IMR-90 (cell line): ENCODE measurements at regions not wholly inside any gene's neighbourhood (a gene's known extent, or its start where the extent isn't known, plus 50 kb on each side); places are given as distances from the start of the nearest gene placed in this dataset.
A peak's percentile ranks its signal among the peaks of the same experiment; 100 is the strongest.

Experiments used
- ATAC-seq: fragments of 200-7000 bp; cut with Tn5 transposase; 2 replicates; pipeline ENCODE4 v1.9.1; 2020; ENCODE audit warnings: low read depth, mild to moderate bottlenecking, moderate library complexity
- BruUV-seq: library from RNA; stranded (reverse); fragments of 400-500 nt; replicated peaks from 2 replicates; lab custom pipeline; 2021; lab: Mats Ljungman, UMichigan
- CTCF ChIA-PET: fragments of 300-600 bp; formaldehyde crosslinking; extraction: SDS; loops from one replicate; lab custom pipeline; 2021; ENCODE audit warnings: antibody characterized with exemption; lab: Yijun Ruan, JAX
- POLR2A ChIA-PET: fragments of 300-600 bp; sonication (Branson Sonifier 250); formaldehyde crosslinking; loops from one replicate; lab custom pipeline; 2022; ENCODE audit warnings: antibody characterized with exemption; ENCODE audit not compliant: unreplicated experiment; lab: Charles Lee
- DNase-seq: peaks from one replicate; pipeline ENCODE4 v3.0.0; 2013
- H2AFZ ChIP-seq: replicated peaks from 2 replicates; pipeline ENCODE3; 2013; ENCODE audit warnings: low read length, mild to moderate bottlenecking; ENCODE audit not compliant: poor library complexity
- H2AK5ac ChIP-seq: 2 replicates; pipeline ENCODE4 v1.6.1; 2013; ENCODE audit warnings: low read depth, low read length, inconsistent platforms
- H2AK9ac ChIP-seq: replicated peaks from 2 replicates; pipeline ENCODE3; 2013; ENCODE audit warnings: mild to moderate bottlenecking, low read depth, low read length, moderate library complexity; ENCODE audit not compliant: poor library complexity
- H2BK120ac ChIP-seq: 2 replicates; pipeline ENCODE4 v1.6.1; 2013; ENCODE audit warnings: low read depth, low read length, inconsistent platforms
- H2BK15ac ChIP-seq: 3 replicates; pipeline ENCODE4 v1.6.1; 2013; ENCODE audit warnings: low read depth, low read length, inconsistent platforms
- H2BK20ac ChIP-seq: 2 replicates; pipeline ENCODE4 v1.6.1; 2013; ENCODE audit warnings: low read depth, mild to moderate bottlenecking, inconsistent platforms, low read length, moderate library complexity
- H2BK5ac ChIP-seq: 2 replicates; pipeline ENCODE4 v1.6.1; 2013; ENCODE audit warnings: mild to moderate bottlenecking, low read depth, low read length, inconsistent platforms; ENCODE audit not compliant: poor library complexity, severe bottlenecking
- H3K14ac ChIP-seq: replicated peaks from 2 replicates; pipeline ENCODE4 v1.6.1; 2013; ENCODE audit warnings: low read depth, low read length, inconsistent platforms
- H3K18ac ChIP-seq: 2 replicates; pipeline ENCODE4 v1.6.1; 2013; ENCODE audit warnings: low read depth, low read length, control low read depth
- H3K23ac ChIP-seq: 2 replicates; pipeline ENCODE4 v1.6.1; 2013; ENCODE audit warnings: low read depth, low read length, inconsistent platforms
- H3K27ac ChIP-seq: 2 replicates; pipeline ENCODE4 v1.5.1; 2013; ENCODE audit warnings: mild to moderate bottlenecking, control low read depth, low read length; ENCODE audit not compliant: insufficient read depth
- H3K27me3 ChIP-seq: 2 replicates; pipeline ENCODE4 v1.6.1; 2013; ENCODE audit warnings: low read length; ENCODE audit not compliant: control insufficient read depth, insufficient read depth
- H3K36me3 ChIP-seq: 2 replicates; pipeline ENCODE4 v1.6.1; 2013; ENCODE audit warnings: low read length, mixed read lengths; ENCODE audit not compliant: control insufficient read depth, insufficient read depth
- H3K4ac ChIP-seq: 2 replicates; pipeline ENCODE4 v1.6.1; 2013; ENCODE audit warnings: low read depth, low read length, inconsistent platforms
- H3K4me1 ChIP-seq: 2 replicates; pipeline ENCODE4 v1.6.1; 2013; ENCODE audit warnings: low read length, mixed read lengths; ENCODE audit not compliant: control insufficient read depth, insufficient read depth
- H3K4me2 ChIP-seq: 2 replicates; pipeline ENCODE4 v1.6.1; 2013; ENCODE audit warnings: low read depth, mild to moderate bottlenecking, control low read depth, low read length, moderate library complexity
- H3K4me3 ChIP-seq: 2 replicates; pipeline ENCODE4 v1.5.1; 2013; ENCODE audit warnings: low read depth, mild to moderate bottlenecking, control low read depth, low read length, moderate library complexity; ENCODE audit not compliant: insufficient read depth
- H3K56ac ChIP-seq: 2 replicates; pipeline ENCODE4 v1.6.1; 2013; ENCODE audit warnings: low read length, inconsistent platforms; ENCODE audit not compliant: insufficient read depth; ENCODE audit errors: extremely low read depth
- H3K79me1 ChIP-seq, 2 experiments: 2 replicates each; pipeline ENCODE4 v1.6.1; 2013; ENCODE audit warnings: low read length in 2 of 2, inconsistent platforms in 1 of 2, low read depth in 1 of 2
- H3K9ac ChIP-seq: 2 replicates; pipeline ENCODE4 v1.6.1; 2013; ENCODE audit warnings: low read depth, low read length, control low read depth
- H3K9me1 ChIP-seq: 2 replicates; pipeline ENCODE4 v1.6.1; 2013; ENCODE audit warnings: low read length, inconsistent platforms; ENCODE audit not compliant: insufficient read depth
- H3K9me3 ChIP-seq: 2 replicates; pipeline ENCODE4 v1.6.1; 2013; ENCODE audit warnings: low read length; ENCODE audit not compliant: control insufficient read depth, insufficient read depth
- H4K20me1 ChIP-seq: 2 replicates; pipeline ENCODE4 v1.6.1; 2013; ENCODE audit warnings: low read length, inconsistent platforms; ENCODE audit not compliant: insufficient read depth
- H4K5ac ChIP-seq: 2 replicates; pipeline ENCODE4 v1.6.1; 2013; ENCODE audit warnings: mild to moderate bottlenecking, low read depth, low read length, control low read depth
- H4K8ac ChIP-seq, 2 experiments: 2 replicates each; pipeline ENCODE4 v1.6.1; 2013; ENCODE audit warnings: low read depth in 2 of 2, low read length in 2 of 2, control low read depth in 1 of 2, inconsistent platforms in 1 of 2
- H4K91ac ChIP-seq: 2 replicates; pipeline ENCODE4 v1.6.1; 2013; ENCODE audit warnings: low read depth, low read length, inconsistent platforms; ENCODE audit not compliant: insufficient read depth
- CEBPB ChIP-seq: IDR thresholded peaks from 2 replicates; pipeline ENCODE4 v1.6.1; 2012; ENCODE audit warnings: low read depth, low read length, improper control_type of control experiment
- NFE2L2 ChIP-seq: fragments of 150-350 bp; IDR thresholded peaks from 2 replicates; pipeline ENCODE4 v1.6.1; 2016; ENCODE audit warnings: low read depth, mild to moderate bottlenecking, low read length
- WGBS, 2 experiments: methylation state at CpG; one replicate each; pipeline versions ENCODE4 v1.1.5 to v1.1.7; 2013; ENCODE audit warnings: missing lambda C conversion rate in 2 of 2; ENCODE audit not compliant: insufficient read length in 1 of 2; ENCODE audit errors: extremely low coverage in 2 of 2; 5-methylcytosine and 5-hydroxymethylcytosine counted together
- dilution Hi-C: fragments of 300-500 bp; cut with HindIII; formaldehyde crosslinking; loops from one replicate; pipeline ENCODE4 v1.14.3; 2018; ENCODE audit warnings: low sequenced_read_pairs; ENCODE audit not compliant: unreplicated experiment
- in situ Hi-C: fragments of 300-500 bp; cut with MboI; formaldehyde crosslinking; loops from 3 replicates; pipeline ENCODE4 v1.14.3; 2019; ENCODE audit warnings: low sequenced_read_pairs, inconsistent platforms, mixed read lengths
- intact Hi-C: fragments of 100-400 bp; cut with micrococcal nuclease; formaldehyde crosslinking; loops from 2 replicates; pipeline ENCODE4 v1.10.0; 2022

DNA sequence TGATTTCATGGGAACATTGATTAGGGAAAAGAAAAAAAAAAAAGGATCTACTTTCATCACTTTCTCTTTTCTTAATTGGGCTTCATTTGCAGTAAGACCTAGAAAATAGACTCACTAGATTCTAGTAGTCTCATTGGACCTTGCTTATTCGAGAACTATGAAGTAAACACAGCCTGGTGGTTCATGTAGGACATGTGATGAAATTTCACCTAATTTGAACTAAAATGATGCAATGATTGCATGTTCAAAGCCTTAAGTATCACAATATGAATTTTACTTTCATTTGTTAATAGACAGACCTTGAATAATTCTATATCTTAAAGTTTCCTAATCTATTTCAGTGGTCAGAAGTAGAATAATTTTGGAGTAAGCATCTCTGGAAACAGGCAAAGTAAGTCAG lies 688.9 kb upstream of the NRXN1 start:
- peaks cover 3% of the 10 kb centered on the region for H3K4me1 ChIP-seq
- ATAC-seq (no peak), DNase-seq (peak; percentile 13)
- no peak overlapping the region for H3K9ac ChIP-seq
- H3K27ac ChIP-seq = no peak overlapping the region
- H3K18ac ChIP-seq = peak overlapping the region; percentile 14; the same call in 1 of the 2 replicates
- H2BK15ac ChIP-seq = no peak overlapping the region
- peak overlapping the region in 1 of 2 experiments; percentile 58; a peak in 1 of 4 replicates for H4K8ac ChIP-seq
- POLR2A ChIA-PET = no interaction called here
- H3K9me1 ChIP-seq = no peaks in the 10 kb centered on the region
- CTCF ChIA-PET = no interaction called here
- TF ChIP-seq CEBPB (peak; percentile 80), NFE2L2 (no peak)
- H3K36me3 ChIP-seq = no peaks in the 10 kb centered on the region
- H2AK5ac ChIP-seq = no peak overlapping the region
- no peaks in the 10 kb centered on the region for H3K9me3 ChIP-seq
- no peak overlapping the region for H2AFZ ChIP-seq
- H3K79me1 ChIP-seq = no peaks in the 10 kb centered on the region
- no peak overlapping the region for H3K4me2 ChIP-seq
- no CpG with 5 or more reads among the region's 1 CpG for WGBS, 2 experiments
- H4K20me1 ChIP-seq = no peaks in the 10 kb centered on the region
- dilution Hi-C loops (no loop called here), intact Hi-C loops (loop anchor here (5.0 kb wide), 1 partner anchor 276 kb away; no protein-coding TSS in a partner anchor), in situ Hi-C loops (no loop called here)
- peak overlapping the region; percentile 95 for H2BK5ac ChIP-seq
- no peak overlapping the region for H3K23ac ChIP-seq
- H3K4me3 ChIP-seq = no peak overlapping the region
- H4K91ac ChIP-seq = no peak overlapping the region
- H3K56ac ChIP-seq = no peak overlapping the region
- H2BK20ac ChIP-seq = peak overlapping the region; percentile 73
- no peaks in the 10 kb centered on the region for H3K27me3 ChIP-seq
- no peak overlapping the region; the same call in 1 of the 2 replicates for H3K14ac ChIP-seq
- no peak overlapping the region for H2AK9ac ChIP-seq
- H3K4ac ChIP-seq = no peak overlapping the region; the same call in 1 of the 2 replicates
- H4K5ac ChIP-seq = no peak overlapping the region
- peak overlapping the region; percentile 56; the same call in 1 of the 2 replicates for H2BK120ac ChIP-seq
- BruUV-seq = no TSS peak
